ENCODE measurements at regions not wholly inside any gene's neighbourhood (a gene's known extent, or its start where the extent isn't known, plus 50 kb on each side); places are given as distances from the start of the nearest gene placed in this dataset.

- H4K20me1 ChIP-seq (ENCODE audit: insufficient read depth, low read length), result no peaks in the 10 kb centered on the region
- no peak for TF ChIP-seq CTCF (IDR thresholded peaks at IDR 0.05; ENCODE audit: extremely low read depth, low read depth, low read length)
- no peaks in the 10 kb centered on the region for H3K27me3 ChIP-seq (ENCODE audit: insufficient read depth, low read length)
- DNase-seq (ENCODE audit: insufficient read length, low spot score, missing footprints), result no peak
- H3K4me1 ChIP-seq (ENCODE audit: insufficient read depth, low read length), result peaks cover 3% of the 10 kb centered on the region
- no peak overlapping the region for H3K27ac ChIP-seq (ENCODE audit: low read depth, low read length)
- no peaks in the 10 kb centered on the region for H3K36me3 ChIP-seq (ENCODE audit: insufficient read depth, low read length)
- H2AFZ ChIP-seq (ENCODE audit: low read length), result no peak overlapping the region
- no peaks in the 10 kb centered on the region for H3K79me2 ChIP-seq (ENCODE audit: insufficient read depth, low read length)
- H3K4me3 ChIP-seq (ENCODE audit: insufficient read depth, low read length), result no peak overlapping the region
- no peaks in the 10 kb centered on the region for H3K9me3 ChIP-seq (ENCODE audit: low read depth, low read length)
- no peak overlapping the region for H3K4me2 ChIP-seq (ENCODE audit: insufficient read depth, low read length)
Observed at GRCh38 chr2:48175656-48176055, 138.8 kb upstream of the FOXN2 start.

- Histone ChIP-seq H3K4me3 (ENCODE audit: insufficient read depth, low read length) (no peak overlapping the region), H3K27ac (ENCODE audit: low read depth, low read length) (no peak overlapping the region), H3K27me3 (ENCODE audit: insufficient read depth, low read length) (no peaks in the 10 kb centered on the region), H4K20me1 (ENCODE audit: insufficient read depth, low read length) (no peaks in the 10 kb centered on the region), H3K4me1 (ENCODE audit: insufficient read depth, low read length) (peaks cover 3% of the 10 kb centered on the region), H3K36me3 (ENCODE audit: insufficient read depth, low read length) (no peaks in the 10 kb centered on the region), H2AFZ (ENCODE audit: low read length) (no peak overlapping the region), H3K4me2 (ENCODE audit: insufficient read depth, low read length) (no peak overlapping the region), H3K9me3 (ENCODE audit: low read depth, low read length) (no peaks in the 10 kb centered on the region), H3K79me2 (ENCODE audit: insufficient read depth, low read length) (no peaks in the 10 kb centered on the region)
- DNase-seq (ENCODE audit: insufficient read length, low spot score, missing footprints), result no peak
- TF ChIP-seq CTCF (IDR thresholded peaks at IDR 0.05; ENCODE audit: extremely low read depth, low read depth, low read length), result no peak
Observed at GRCh38 chr2:48176876-48177275, 137.6 kb upstream of the FOXN2 start.

GRCh38 chr2:48178611-48179010 is 135.9 kb upstream of the FOXN2 start:
- Histone ChIP-seq H3K36me3 (ENCODE audit: insufficient read depth, low read length) (no peaks in the 10 kb centered on the region), H3K27me3 (ENCODE audit: insufficient read depth, low read length) (no peaks in the 10 kb centered on the region), H4K20me1 (ENCODE audit: insufficient read depth, low read length) (no peaks in the 10 kb centered on the region), H3K79me2 (ENCODE audit: insufficient read depth, low read length) (no peaks in the 10 kb centered on the region), H2AFZ (ENCODE audit: low read length) (no peak overlapping the region), H3K4me2 (ENCODE audit: insufficient read depth, low read length) (no peak overlapping the region), H3K4me3 (ENCODE audit: insufficient read depth, low read length) (no peak overlapping the region), H3K27ac (ENCODE audit: low read depth, low read length) (no peak overlapping the region), H3K9me3 (ENCODE audit: low read depth, low read length) (no peaks in the 10 kb centered on the region), H3K4me1 (ENCODE audit: insufficient read depth, low read length) (peaks cover 3% of the 10 kb centered on the region)
- DNase-seq (ENCODE audit: insufficient read length, low spot score, missing footprints), result no peak
- TF ChIP-seq CTCF (IDR thresholded peaks at IDR 0.05; ENCODE audit: extremely low read depth, low read depth, low read length), result no peak

GRCh38 chr2:48180557-48180956 is 133.9 kb upstream of the FOXN2 start:
- Histone ChIP-seq H3K36me3 (ENCODE audit: insufficient read depth, low read length) (no peaks in the 10 kb centered on the region), H3K4me1 (ENCODE audit: insufficient read depth, low read length) (no peaks in the 10 kb centered on the region), H4K20me1 (ENCODE audit: insufficient read depth, low read length) (no peaks in the 10 kb centered on the region), H3K27me3 (ENCODE audit: insufficient read depth, low read length) (no peaks in the 10 kb centered on the region), H3K4me3 (ENCODE audit: insufficient read depth, low read length) (no peak overlapping the region), H2AFZ (ENCODE audit: low read length) (no peak overlapping the region), H3K4me2 (ENCODE audit: insufficient read depth, low read length) (no peak overlapping the region), H3K79me2 (ENCODE audit: insufficient read depth, low read length) (no peaks in the 10 kb centered on the region), H3K27ac (ENCODE audit: low read depth, low read length) (no peak overlapping the region), H3K9me3 (ENCODE audit: low read depth, low read length) (no peaks in the 10 kb centered on the region)
- no peak for TF ChIP-seq CTCF (IDR thresholded peaks at IDR 0.05; ENCODE audit: extremely low read depth, low read depth, low read length)
- no peak for DNase-seq (ENCODE audit: insufficient read length, low spot score, missing footprints)

Data from osteoblast (primary cell).